Mesenchymal stem cell (in vitro differentiated cells and primary cell): ENCODE measurements at regions not wholly inside any gene's neighbourhood (a gene's known extent, or its start where the extent isn't known, plus 50 kb on each side); places are given as distances from the start of the nearest gene placed in this dataset.
"Not testable (repeated sequence)": the region's sequence is repeated elsewhere in the genome, so short reads cannot be mapped to it uniquely, and the experiment has no call there.

ENCODE experiments used
- DNase-seq: peaks from one replicate; pipeline ENCODE4 v3.0.0-alpha.2; 2013
- H2AFZ ChIP-seq: one replicate; pipeline ENCODE4 v1.6.1; 2013; ENCODE audit warnings: low read depth, mild to moderate bottlenecking, control low read depth, inconsistent platforms, low read length, moderate library complexity
- H2AK5ac ChIP-seq: 2 replicates; pipeline ENCODE4 v1.6.1; 2013; ENCODE audit warnings: low read length, moderate library complexity, mild to moderate bottlenecking, inconsistent platforms; ENCODE audit not compliant: severe bottlenecking
- H2BK120ac ChIP-seq: one replicate; pipeline ENCODE4 v1.6.1; 2013; ENCODE audit warnings: low read depth, mild to moderate bottlenecking, inconsistent platforms, low read length, moderate library complexity
- H2BK12ac ChIP-seq, 2 experiments: one replicate each; pipeline ENCODE4 v1.6.1; 2013; ENCODE audit warnings: inconsistent platforms in 2 of 2, low read length in 2 of 2, mild to moderate bottlenecking in 2 of 2, moderate library complexity in 2 of 2, control low read depth in 1 of 2
- H2BK15ac ChIP-seq: one replicate; pipeline ENCODE4 v1.6.1; 2013; ENCODE audit warnings: mild to moderate bottlenecking, low read depth, inconsistent platforms; ENCODE audit not compliant: poor library complexity, severe bottlenecking
- H2BK5ac ChIP-seq: 2 replicates; pipeline ENCODE4 v1.6.1; 2013; ENCODE audit warnings: low read depth, mild to moderate bottlenecking, low read length, control low read depth, inconsistent platforms; ENCODE audit not compliant: poor library complexity, severe bottlenecking
- H3K14ac ChIP-seq, 2 experiments: one replicate each; pipeline ENCODE4 v1.6.1; 2013; ENCODE audit warnings: inconsistent platforms in 2 of 2, low read length in 2 of 2, control low read depth in 1 of 2, mild to moderate bottlenecking in 1 of 2, moderate library complexity in 1 of 2
- H3K18ac ChIP-seq, 2 experiments: one replicate each; pipeline ENCODE4 v1.6.1; 2013; ENCODE audit warnings: inconsistent platforms in 2 of 2, low read length in 2 of 2, control low read depth in 1 of 2, low read depth in 1 of 2, mild to moderate bottlenecking in 1 of 2
- H3K23ac ChIP-seq, 2 experiments: one replicate each; pipeline ENCODE4 v1.6.1; 2013; ENCODE audit warnings: inconsistent platforms in 2 of 2, low read length in 2 of 2, mild to moderate bottlenecking in 2 of 2, moderate library complexity in 2 of 2, control low read depth in 1 of 2
- H3K27ac ChIP-seq: 2 replicates; pipeline ENCODE4 v1.5.1; 2013; ENCODE audit warnings: mild to moderate bottlenecking, moderate library complexity, low read length, control low read depth, inconsistent platforms; ENCODE audit not compliant: poor library complexity, severe bottlenecking
- H3K27me3 ChIP-seq, 2 experiments: 2 replicates each; pipeline versions ENCODE4 v1.6.1 to v1.7.0; 2013; ENCODE audit warnings: low read length in 2 of 2, mild to moderate bottlenecking in 2 of 2, moderate library complexity in 2 of 2, control low read depth in 1 of 2, inconsistent platforms in 1 of 2; ENCODE audit not compliant: control insufficient read depth in 1 of 2, insufficient read depth in 1 of 2
- H3K36me3 ChIP-seq, 2 experiments: 2 replicates each; pipeline versions ENCODE4 v1.6.1 to v1.7.0; 2013; ENCODE audit warnings: low read length in 2 of 2, control low read depth in 1 of 2, inconsistent platforms in 1 of 2, low read depth in 1 of 2, mild to moderate bottlenecking in 1 of 2; ENCODE audit not compliant: insufficient read depth in 2 of 2, control insufficient read depth in 1 of 2
- H3K4ac ChIP-seq, 2 experiments: one replicate each; pipeline ENCODE4 v1.6.1; 2013; ENCODE audit warnings: inconsistent platforms in 2 of 2, low read length in 2 of 2, mild to moderate bottlenecking in 2 of 2, moderate library complexity in 2 of 2, control low read depth in 1 of 2, low read depth in 1 of 2
- H3K4me1 ChIP-seq: 2 replicates; pipeline ENCODE4 v1.6.1; 2013; ENCODE audit warnings: low read depth, low read length, control low read depth; ENCODE audit not compliant: control insufficient read depth, insufficient read depth
- H3K4me2 ChIP-seq: 2 replicates; pipeline ENCODE4 v1.6.1; 2013; ENCODE audit warnings: low read length, mild to moderate bottlenecking, inconsistent platforms; ENCODE audit not compliant: poor library complexity, severe bottlenecking
- H3K4me3 ChIP-seq, 2 experiments: 2 replicates each; pipeline versions ENCODE4 v1.5.1 to v1.7.0; 2013; ENCODE audit warnings: low read length in 2 of 2, mild to moderate bottlenecking in 2 of 2, control low read depth in 1 of 2, low read depth in 1 of 2; ENCODE audit not compliant: insufficient read depth in 1 of 2
- H3K79me1 ChIP-seq: replicated peaks from 2 replicates; pipeline ENCODE4 v1.6.1; 2013; ENCODE audit warnings: mild to moderate bottlenecking, control low read depth, low read length, inconsistent platforms; ENCODE audit not compliant: poor library complexity, severe bottlenecking
- H3K9ac ChIP-seq: 2 replicates; pipeline ENCODE4 v1.7.0; 2013; ENCODE audit warnings: mild to moderate bottlenecking, low read length, moderate library complexity
- H3K9me3 ChIP-seq: 2 replicates; pipeline ENCODE4 v1.7.0; 2013; ENCODE audit warnings: mild to moderate bottlenecking, low read length; ENCODE audit not compliant: control insufficient read depth
- H4K8ac ChIP-seq: one replicate; pipeline ENCODE4 v1.6.1; 2013; ENCODE audit warnings: inconsistent platforms, mild to moderate bottlenecking, low read length, moderate library complexity
- H4K91ac ChIP-seq: one replicate; pipeline ENCODE4 v1.6.1; 2013; ENCODE audit warnings: mild to moderate bottlenecking, low read length, inconsistent platforms
- WGBS: methylation state at CpG from one replicate; pipeline ENCODE4 v1.1.7; 2013; ENCODE audit warnings: mixed read lengths; 5-methylcytosine and 5-hydroxymethylcytosine counted together

- H2AK5ac ChIP-seq, H2BK5ac ChIP-seq, H2BK120ac ChIP-seq, H3K4me1 ChIP-seq, H2BK15ac ChIP-seq, H4K91ac ChIP-seq, H3K9ac ChIP-seq, H4K8ac ChIP-seq, H3K23ac ChIP-seq, H3K4me3 ChIP-seq, H3K9me3 ChIP-seq, H3K79me1 ChIP-seq, H3K4ac ChIP-seq, DNase-seq, H3K27me3 ChIP-seq, H2BK12ac ChIP-seq, H2AFZ ChIP-seq, H3K4me2 ChIP-seq, H3K18ac ChIP-seq, H3K14ac ChIP-seq, H3K36me3 ChIP-seq, H3K27ac ChIP-seq: not testable (repeated sequence)
- WGBS = no CpG with 5 or more reads among the region's 6 CpGs
Measured at GRCh38 chr13:52288891-52289290, 117.1 kb downstream of the THSD1 start.

DNA sequence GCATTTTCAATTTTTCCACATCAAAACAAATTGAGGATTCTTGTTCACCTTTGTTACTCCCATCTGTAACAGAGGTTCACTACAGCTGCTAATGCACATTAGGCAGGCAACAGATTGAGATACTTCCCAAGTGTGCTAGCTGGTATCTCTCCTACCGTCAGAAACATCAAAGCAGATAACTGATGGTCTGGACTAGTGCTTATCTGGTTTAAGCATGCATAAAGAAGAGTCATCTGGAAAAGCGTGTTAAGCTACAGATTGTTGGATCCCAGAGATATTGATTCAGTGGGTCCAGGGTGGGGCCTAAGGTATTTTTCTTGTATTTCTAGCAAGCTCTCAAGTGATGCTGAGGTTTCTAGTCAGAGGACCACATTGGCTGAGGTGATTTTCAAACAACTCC, 122.0 kb upstream of the NEK3 start:
- H3K14ac ChIP-seq, H3K27me3 ChIP-seq, H3K27ac ChIP-seq, H3K79me1 ChIP-seq, H2BK15ac ChIP-seq, H3K4me2 ChIP-seq, H2BK5ac ChIP-seq, H3K9ac ChIP-seq, H3K4ac ChIP-seq, H2BK120ac ChIP-seq, DNase-seq, H3K4me3 ChIP-seq, H2AK5ac ChIP-seq, H3K4me1 ChIP-seq, H2BK12ac ChIP-seq, H2AFZ ChIP-seq, H4K91ac ChIP-seq, H3K18ac ChIP-seq, H3K23ac ChIP-seq, H3K9me3 ChIP-seq, H3K36me3 ChIP-seq, H4K8ac ChIP-seq: not testable (repeated sequence)
- 90% methylated on average over 1 of the region's 2 CpGs for WGBS

GRCh38 chr13:52279408-52279807, 120.0 kb upstream of the NEK3 start:
- not testable (repeated sequence) for H3K36me3 ChIP-seq, H3K4me1 ChIP-seq, H3K4me3 ChIP-seq, H3K14ac ChIP-seq, H3K9me3 ChIP-seq, H4K91ac ChIP-seq, H2BK120ac ChIP-seq, H3K27me3 ChIP-seq, DNase-seq, H3K9ac ChIP-seq, H4K8ac ChIP-seq, H2BK15ac ChIP-seq, H3K4me2 ChIP-seq, H2AFZ ChIP-seq, H3K18ac ChIP-seq, H3K4ac ChIP-seq, H2BK5ac ChIP-seq, H3K27ac ChIP-seq, H3K79me1 ChIP-seq, H2AK5ac ChIP-seq, H2BK12ac ChIP-seq, H3K23ac ChIP-seq
- whole genome bisulfite sequencing = no CpG with 5 or more reads among the region's 1 CpG

DNA sequence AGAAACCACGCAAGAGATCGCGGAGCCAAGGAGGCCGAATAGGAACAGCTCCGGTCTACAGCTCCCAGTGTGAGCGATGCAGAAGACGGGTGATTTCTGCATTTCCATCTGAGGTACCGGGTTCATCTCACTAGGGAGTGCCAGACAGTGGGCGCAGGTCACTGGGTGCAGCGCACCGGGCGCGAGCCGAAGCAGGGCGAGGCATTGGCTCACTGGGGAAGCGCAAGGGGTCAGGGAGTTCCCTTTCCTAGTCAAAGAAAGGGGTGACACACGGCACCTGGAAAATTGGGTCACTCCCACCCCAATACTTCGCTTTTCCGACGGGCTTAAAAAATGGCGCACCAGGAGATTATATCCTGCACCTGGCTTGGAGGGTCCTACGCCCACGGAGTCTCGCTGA, 94.9 kb upstream of the NEK3 start:
- H2AK5ac ChIP-seq, H3K9me3 ChIP-seq, H4K8ac ChIP-seq, H3K9ac ChIP-seq, H2AFZ ChIP-seq, H4K91ac ChIP-seq, H3K14ac ChIP-seq, H3K36me3 ChIP-seq, H3K4me1 ChIP-seq, H3K4me3 ChIP-seq, H2BK12ac ChIP-seq, H2BK5ac ChIP-seq, H3K79me1 ChIP-seq, H3K18ac ChIP-seq, DNase-seq, H2BK15ac ChIP-seq, H3K4ac ChIP-seq, H2BK120ac ChIP-seq, H3K4me2 ChIP-seq, H3K27me3 ChIP-seq, H3K23ac ChIP-seq, H3K27ac ChIP-seq: not testable (repeated sequence)
- WGBS = 98% methylated on average over 13 of the region's 24 CpGs
